ENCODE measurements at regions not wholly inside any gene's neighbourhood (a gene's known extent, or its start where the extent isn't known, plus 50 kb on each side); places are given as distances from the start of the nearest gene placed in this dataset.

DNA sequence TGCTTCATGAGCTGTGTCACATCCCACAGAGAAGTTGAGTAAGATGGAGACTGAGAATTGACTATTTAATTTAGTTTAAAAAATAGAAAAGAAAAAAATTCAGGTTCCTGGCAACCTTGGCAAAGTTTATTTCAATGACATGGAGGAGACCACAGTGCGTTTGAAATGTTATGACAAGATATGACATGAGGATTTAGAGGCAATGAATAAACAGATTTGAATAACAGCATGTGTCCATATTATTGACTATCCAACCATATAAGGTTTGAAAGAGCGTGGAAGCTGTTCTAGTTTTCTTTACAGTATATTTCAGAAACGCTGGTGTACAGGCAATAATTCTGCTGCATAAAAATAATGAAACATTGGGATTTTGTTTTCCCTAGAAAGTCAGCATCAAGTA lies 303.9 kb downstream of the SMOC2 start:
- no peak overlapping the region for H3K4me2 ChIP-seq
- no peaks in the 10 kb centered on the region for H3F3A ChIP-seq (replicated peaks; ENCODE audit: insufficient read depth)
- peaks cover 4% of the 10 kb centered on the region; the same call in 1 of the 2 replicates for H3K9me3 ChIP-seq
- H3K9me2 ChIP-seq: no peaks in the 10 kb centered on the region
- ChIA-PET POLR2A (interaction anchor here (0.8 kb wide), 1 partner anchor 45 kb away, joined by 3 read pairs; no protein-coding TSS in a partner anchor), CTCF (interaction anchor here (1.8 kb wide), 1 partner anchor 375 kb away, joined by 5 read pairs; no protein-coding TSS in a partner anchor)
- no peaks in the 10 kb centered on the region for H3K27me3 ChIP-seq (ENCODE audit: insufficient read depth)
- no peak overlapping the region for H3K27ac ChIP-seq (ENCODE audit: low read depth in 2 of 2, low read length in 1 of 2)
- H3K9ac ChIP-seq: no peak overlapping the region
- 10% methylated on average over 3 of the region's 3 CpGs for WGBS (ENCODE audit: low lambda C conversion rate)
- no peaks in the 10 kb centered on the region for H3K36me3 ChIP-seq (replicated peaks in 1 of 2; ENCODE audit: control insufficient read depth in 1 of 2, insufficient read depth in 2 of 2, low read length in 1 of 2)
- no peaks in the 10 kb centered on the region for H3K79me2 ChIP-seq (ENCODE audit: insufficient read depth)
- DNase-seq: no peak
- H4K20me1 ChIP-seq (ENCODE audit: insufficient read depth): no peaks in the 10 kb centered on the region
- no peak overlapping the region for H3K4me3 ChIP-seq (ENCODE audit: low read depth in 2 of 2, low read length in 1 of 2)
- peaks cover 0 to 4% of the 10 kb centered on the region in 2 experiments; a peak in 1 of 4 replicates for H3K4me1 ChIP-seq (ENCODE audit: control insufficient read depth in 1 of 2, insufficient read depth in 2 of 2, low read depth in 1 of 2, low read length in 1 of 2)
- no peak for TF ChIP-seq TAF1 (IDR thresholded peaks at IDR 0.05; ENCODE audit: borderline replicate concordance, low read depth, low read length)
- no peak for TF ChIP-seq FOSL2 (IDR thresholded peaks at IDR 0.05; ENCODE audit: borderline replicate concordance, low read depth)
- TF ChIP-seq TEAD4 (IDR thresholded peaks at IDR 0.05; ENCODE audit: borderline replicate concordance, insufficient read depth): no peak
- TF ChIP-seq SMC3 (IDR thresholded peaks at IDR 0.05; ENCODE audit: low read depth, low read length): no peak
- TF ChIP-seq, protein P1, sequence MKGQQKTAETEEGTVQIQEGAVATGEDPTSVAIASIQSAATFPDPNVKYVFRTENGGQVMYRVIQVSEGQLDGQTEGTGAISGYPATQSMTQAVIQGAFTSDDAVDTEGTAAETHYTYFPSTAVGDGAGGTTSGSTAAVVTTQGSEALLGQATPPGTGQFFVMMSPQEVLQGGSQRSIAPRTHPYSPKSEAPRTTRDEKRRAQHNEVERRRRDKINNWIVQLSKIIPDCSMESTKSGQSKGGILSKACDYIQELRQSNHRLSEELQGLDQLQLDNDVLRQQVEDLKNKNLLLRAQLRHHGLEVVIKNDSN (IDR thresholded peaks at IDR 0.05; ENCODE audit: borderline replicate concordance, low read depth): no peak
- no peak for TF ChIP-seq CHD2 (IDR thresholded peaks at IDR 0.05; ENCODE audit: low read length, partially characterized antibody)
- TF ChIP-seq, protein P2, sequence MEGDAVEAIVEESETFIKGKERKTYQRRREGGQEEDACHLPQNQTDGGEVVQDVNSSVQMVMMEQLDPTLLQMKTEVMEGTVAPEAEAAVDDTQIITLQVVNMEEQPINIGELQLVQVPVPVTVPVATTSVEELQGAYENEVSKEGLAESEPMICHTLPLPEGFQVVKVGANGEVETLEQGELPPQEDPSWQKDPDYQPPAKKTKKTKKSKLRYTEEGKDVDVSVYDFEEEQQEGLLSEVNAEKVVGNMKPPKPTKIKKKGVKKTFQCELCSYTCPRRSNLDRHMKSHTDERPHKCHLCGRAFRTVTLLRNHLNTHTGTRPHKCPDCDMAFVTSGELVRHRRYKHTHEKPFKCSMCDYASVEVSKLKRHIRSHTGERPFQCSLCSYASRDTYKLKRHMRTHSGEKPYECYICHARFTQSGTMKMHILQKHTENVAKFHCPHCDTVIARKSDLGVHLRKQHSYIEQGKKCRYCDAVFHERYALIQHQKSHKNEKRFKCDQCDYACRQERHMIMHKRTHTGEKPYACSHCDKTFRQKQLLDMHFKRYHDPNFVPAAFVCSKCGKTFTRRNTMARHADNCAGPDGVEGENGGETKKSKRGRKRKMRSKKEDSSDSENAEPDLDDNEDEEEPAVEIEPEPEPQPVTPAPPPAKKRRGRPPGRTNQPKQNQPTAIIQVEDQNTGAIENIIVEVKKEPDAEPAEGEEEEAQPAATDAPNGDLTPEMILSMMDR (IDR thresholded peaks at IDR 0.05): no peak
- TF ChIP-seq RXRA (IDR thresholded peaks at IDR 0.05; ENCODE audit: borderline replicate concordance, low read depth): no peak
- TF ChIP-seq, protein P3, sequence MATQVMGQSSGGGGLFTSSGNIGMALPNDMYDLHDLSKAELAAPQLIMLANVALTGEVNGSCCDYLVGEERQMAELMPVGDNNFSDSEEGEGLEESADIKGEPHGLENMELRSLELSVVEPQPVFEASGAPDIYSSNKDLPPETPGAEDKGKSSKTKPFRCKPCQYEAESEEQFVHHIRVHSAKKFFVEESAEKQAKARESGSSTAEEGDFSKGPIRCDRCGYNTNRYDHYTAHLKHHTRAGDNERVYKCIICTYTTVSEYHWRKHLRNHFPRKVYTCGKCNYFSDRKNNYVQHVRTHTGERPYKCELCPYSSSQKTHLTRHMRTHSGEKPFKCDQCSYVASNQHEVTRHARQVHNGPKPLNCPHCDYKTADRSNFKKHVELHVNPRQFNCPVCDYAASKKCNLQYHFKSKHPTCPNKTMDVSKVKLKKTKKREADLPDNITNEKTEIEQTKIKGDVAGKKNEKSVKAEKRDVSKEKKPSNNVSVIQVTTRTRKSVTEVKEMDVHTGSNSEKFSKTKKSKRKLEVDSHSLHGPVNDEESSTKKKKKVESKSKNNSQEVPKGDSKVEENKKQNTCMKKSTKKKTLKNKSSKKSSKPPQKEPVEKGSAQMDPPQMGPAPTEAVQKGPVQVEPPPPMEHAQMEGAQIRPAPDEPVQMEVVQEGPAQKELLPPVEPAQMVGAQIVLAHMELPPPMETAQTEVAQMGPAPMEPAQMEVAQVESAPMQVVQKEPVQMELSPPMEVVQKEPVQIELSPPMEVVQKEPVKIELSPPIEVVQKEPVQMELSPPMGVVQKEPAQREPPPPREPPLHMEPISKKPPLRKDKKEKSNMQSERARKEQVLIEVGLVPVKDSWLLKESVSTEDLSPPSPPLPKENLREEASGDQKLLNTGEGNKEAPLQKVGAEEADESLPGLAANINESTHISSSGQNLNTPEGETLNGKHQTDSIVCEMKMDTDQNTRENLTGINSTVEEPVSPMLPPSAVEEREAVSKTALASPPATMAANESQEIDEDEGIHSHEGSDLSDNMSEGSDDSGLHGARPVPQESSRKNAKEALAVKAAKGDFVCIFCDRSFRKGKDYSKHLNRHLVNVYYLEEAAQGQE (IDR thresholded peaks at IDR 0.05; ENCODE audit: low read depth, low read length): no peak
- no peak for TF ChIP-seq SIN3A (IDR thresholded peaks at IDR 0.05; ENCODE audit: borderline replicate concordance, low read depth, low read length)
- TF ChIP-seq JUND (IDR thresholded peaks at IDR 0.05): no peak
- TF ChIP-seq NRF1 (IDR thresholded peaks at IDR 0.05; ENCODE audit: low read depth, low read length): no peak
- TF ChIP-seq, protein P4, sequence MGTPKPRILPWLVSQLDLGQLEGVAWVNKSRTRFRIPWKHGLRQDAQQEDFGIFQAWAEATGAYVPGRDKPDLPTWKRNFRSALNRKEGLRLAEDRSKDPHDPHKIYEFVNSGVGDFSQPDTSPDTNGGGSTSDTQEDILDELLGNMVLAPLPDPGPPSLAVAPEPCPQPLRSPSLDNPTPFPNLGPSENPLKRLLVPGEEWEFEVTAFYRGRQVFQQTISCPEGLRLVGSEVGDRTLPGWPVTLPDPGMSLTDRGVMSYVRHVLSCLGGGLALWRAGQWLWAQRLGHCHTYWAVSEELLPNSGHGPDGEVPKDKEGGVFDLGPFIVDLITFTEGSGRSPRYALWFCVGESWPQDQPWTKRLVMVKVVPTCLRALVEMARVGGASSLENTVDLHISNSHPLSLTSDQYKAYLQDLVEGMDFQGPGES (IDR thresholded peaks at IDR 0.05; ENCODE audit: low read depth, low read length): no peak
- TF ChIP-seq, protein P5, sequence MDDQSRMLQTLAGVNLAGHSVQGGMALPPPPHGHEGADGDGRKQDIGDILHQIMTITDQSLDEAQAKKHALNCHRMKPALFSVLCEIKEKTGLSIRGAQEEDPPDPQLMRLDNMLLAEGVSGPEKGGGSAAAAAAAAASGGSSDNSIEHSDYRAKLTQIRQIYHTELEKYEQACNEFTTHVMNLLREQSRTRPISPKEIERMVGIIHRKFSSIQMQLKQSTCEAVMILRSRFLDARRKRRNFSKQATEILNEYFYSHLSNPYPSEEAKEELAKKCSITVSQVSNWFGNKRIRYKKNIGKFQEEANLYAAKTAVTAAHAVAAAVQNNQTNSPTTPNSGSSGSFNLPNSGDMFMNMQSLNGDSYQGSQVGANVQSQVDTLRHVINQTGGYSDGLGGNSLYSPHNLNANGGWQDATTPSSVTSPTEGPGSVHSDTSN (IDR thresholded peaks at IDR 0.05): no peak
- TF ChIP-seq EZH2phosphoT487 (IDR thresholded peaks at IDR 0.05; ENCODE audit: borderline replicate concordance, low read depth): no peak
- no peak overlapping the region for H2AFZ ChIP-seq (ENCODE audit: low read depth)
